HCT116 (cell line): ENCODE measurements at regions not wholly inside any gene's neighbourhood (a gene's known extent, or its start where the extent isn't known, plus 50 kb on each side); places are given as distances from the start of the nearest gene placed in this dataset.

Experiments used
- ATAC-seq: fragments of 200-7000 bp; cut with Tn5 transposase; 2 replicates; pipeline ENCODE4 v1.9.1; 2020; ENCODE audit warnings: mild to moderate bottlenecking, moderate library complexity
- BruUV-seq: library from RNA; stranded (reverse); fragments of 400-500 nt; replicated peaks from 2 replicates; lab custom pipeline; 2021; lab: Mats Ljungman, UMichigan
- CTCF ChIA-PET: fragments of 300-600 bp; sonication (Branson Sonifier 250); formaldehyde crosslinking; loops from one replicate; lab custom pipeline; 2021; ENCODE audit warnings: antibody characterized with exemption; lab: Charles Lee
- POLR2A ChIA-PET: fragments of 300-600, 350-600 bp; sonication (Branson Sonifier 250); formaldehyde crosslinking; loops from one replicate; lab custom pipeline; 2021; ENCODE audit warnings: antibody characterized with exemption; lab: Charles Lee
- RAD21 ChIA-PET, 2 experiments: fragments of 300-600 bp; sonication (Branson Sonifier 250); formaldehyde crosslinking; loops; one replicate each; lab custom pipeline; 2023; ENCODE audit warnings: low total read pairs in 2 of 2; ENCODE audit not compliant: uncharacterized antibody in 2 of 2, unreplicated experiment in 2 of 2, low non-redundant PET in 1 of 2; lab: Charles Lee
- DNase-seq: peaks from one replicate; pipeline ENCODE4 v3.0.0-alpha.2; 2010; ENCODE audit warnings: low read depth, low spot score
- H2AFZ ChIP-seq: fragments of 200-600 bp; shearing (Covaris generic), sonication (generic); 2 replicates; pipeline ENCODE4 v1.6.1; 2017; ENCODE audit warnings: low read depth, mixed run types, mixed read lengths, antibody characterized with exemption, low read length; ENCODE audit not compliant: poor library complexity, severe bottlenecking
- H3K27ac ChIP-seq: 2 replicates; pipeline ENCODE4 v1.5.1; 2012; ENCODE audit warnings: low read depth, low read length
- H3K27me3 ChIP-seq: fragments of 200-600 bp; sonication (generic); 2 replicates; pipeline ENCODE4 v1.6.1; 2016; ENCODE audit warnings: mixed run types, low read length, mixed read lengths; ENCODE audit not compliant: insufficient read depth
- H3K36me3 ChIP-seq, 2 experiments: fragments of 200-500 bp in 1 of 2; fragments of 200-600 bp in 1 of 2; sonication (Bioruptor generic) in 1 of 2; sonication (generic) in 1 of 2; 2 replicates each; pipeline versions ENCODE4 v1.5.1 to v1.6.1; 2014 to 2016; ENCODE audit warnings: low read length in 2 of 2, inconsistent platforms in 1 of 2, mixed read lengths in 1 of 2, mixed run types in 1 of 2; ENCODE audit not compliant: insufficient read depth in 2 of 2, control insufficient read depth in 1 of 2
- H3K4me1 ChIP-seq, 2 experiments: fragments of 200-600 bp in 1 of 2; sonication (generic) in 1 of 2; 2 replicates each; pipeline versions ENCODE4 v1.5.1 to v1.6.1; 2012 to 2017; ENCODE audit warnings: low read length in 2 of 2, inconsistent platforms in 1 of 2, mild to moderate bottlenecking in 1 of 2, mixed read lengths in 1 of 2, mixed run types in 1 of 2, moderate library complexity in 1 of 2; ENCODE audit not compliant: insufficient read depth in 2 of 2, control insufficient read depth in 1 of 2
- H3K4me2 ChIP-seq: fragments of 200-600 bp; sonication (generic); 2 replicates; pipeline ENCODE4 v1.6.1; 2017; ENCODE audit warnings: mixed run types, low read length, mixed read lengths
- H3K4me3 ChIP-seq, 2 experiments: fragments of 200-600 bp in 1 of 2; sonication (generic) in 1 of 2; replicated peaks in 1 of 2; 2 replicates each; pipeline ENCODE4 v1.5.1; 2011 to 2016; ENCODE audit warnings: low read length in 2 of 2, control low read depth in 1 of 2, low read depth in 1 of 2, mild to moderate bottlenecking in 1 of 2, mixed read lengths in 1 of 2, mixed run types in 1 of 2
- H3K79me2 ChIP-seq: fragments of 200-600 bp; sonication (generic); 2 replicates; pipeline ENCODE4 v1.6.1; 2017; ENCODE audit warnings: mild to moderate bottlenecking, mixed run types, low read length, moderate library complexity, mixed read lengths; ENCODE audit not compliant: insufficient read depth
- H3K9ac ChIP-seq: fragments of 200-600 bp; sonication (generic); 2 replicates; pipeline ENCODE4 v1.6.1; 2016; ENCODE audit warnings: low read length, mixed read lengths
- H3K9me2 ChIP-seq: fragments of 200-600 bp; sonication (generic), shearing (Covaris generic); 2 replicates; pipeline ENCODE4 v1.6.1; 2017; ENCODE audit warnings: mixed run types, mild to moderate bottlenecking, moderate library complexity; ENCODE audit not compliant: insufficient read depth
- H3K9me3 ChIP-seq, 2 experiments: fragments of 200-500 bp in 1 of 2; fragments of 200-600 bp in 1 of 2; sonication (Bioruptor generic) in 1 of 2; sonication (generic) in 1 of 2; 2 replicates each; pipeline ENCODE4 v1.6.1; 2014 to 2017; ENCODE audit warnings: low read length in 2 of 2, mixed read lengths in 2 of 2, inconsistent platforms in 1 of 2, low read depth in 1 of 2, mild to moderate bottlenecking in 1 of 2, mixed run types in 1 of 2, moderate library complexity in 1 of 2; ENCODE audit not compliant: control insufficient read depth in 1 of 2, insufficient read depth in 1 of 2
- H4K20me1 ChIP-seq: fragments of 200-600 bp; sonication (generic), shearing (Covaris generic); 2 replicates; pipeline ENCODE4 v1.6.1; 2017; ENCODE audit warnings: mixed run types, mild to moderate bottlenecking, moderate library complexity; ENCODE audit not compliant: insufficient read depth
- CTCF ChIP-seq, 3 experiments: fragments of 200-600 bp in 1 of 3; sonication (generic) in 1 of 3; IDR thresholded peaks in 2 of 3; conservative IDR thresholded peaks in 1 of 3; 2 replicates each; pipeline ENCODE4 v1.5.1; 2012 to 2017; ENCODE audit warnings: low read depth in 2 of 3, low read length in 2 of 3, antibody characterized with exemption in 1 of 3, borderline replicate concordance in 1 of 3, control low read depth in 1 of 3, mild to moderate bottlenecking in 1 of 3, mixed read lengths in 1 of 3, mixed run types in 1 of 3, moderate library complexity in 1 of 3; ENCODE audit not compliant: insufficient read depth in 1 of 3
- EGR1 ChIP-seq: IDR thresholded peaks from 2 replicates; pipeline ENCODE4 v1.6.1; 2012; ENCODE audit warnings: low read depth
- ELF1 ChIP-seq: IDR thresholded peaks from 2 replicates; pipeline ENCODE4 v1.6.1; 2012; ENCODE audit warnings: low read depth, borderline replicate concordance
- EZH2 ChIP-seq: fragments of 200-600 bp; sonication (generic); IDR thresholded peaks from 2 replicates; pipeline ENCODE4 v1.6.1; 2017; ENCODE audit warnings: antibody characterized with exemption, mixed run types
- JUND ChIP-seq: IDR thresholded peaks from 2 replicates; pipeline ENCODE4 v1.6.1; 2012
- MAX ChIP-seq: IDR thresholded peaks from 2 replicates; pipeline ENCODE4 v1.6.1; 2012
- POLR2A ChIP-seq: IDR thresholded peaks from 2 replicates; pipeline ENCODE4 v1.7.0; 2011; ENCODE audit warnings: borderline replicate concordance; ENCODE audit not compliant: insufficient read depth, insufficient read length; ENCODE audit errors: extremely low read depth
- POLR2AphosphoS5 ChIP-seq: IDR thresholded peaks from 2 replicates; pipeline ENCODE4 v1.6.1; 2011; ENCODE audit warnings: mild to moderate bottlenecking, low read depth, low read length, moderate library complexity
- REST ChIP-seq: IDR thresholded peaks from 2 replicates; pipeline ENCODE4 v1.6.1; 2012; ENCODE audit warnings: low read depth
- SIN3A ChIP-seq: IDR thresholded peaks from 2 replicates; pipeline ENCODE4 v1.6.1; 2012; ENCODE audit warnings: low read depth
- SP1 ChIP-seq: IDR thresholded peaks from 2 replicates; pipeline ENCODE4 v1.6.1; 2012; ENCODE audit warnings: low read depth
- SRF ChIP-seq: IDR thresholded peaks from 2 replicates; pipeline ENCODE4 v1.6.1; 2012; ENCODE audit warnings: low read depth
- TCF7L2 ChIP-seq: IDR thresholded peaks from 2 replicates; pipeline ENCODE4 v1.7.0; 2011; ENCODE audit warnings: borderline replicate concordance, inconsistent platforms; ENCODE audit not compliant: insufficient read depth, insufficient read length; ENCODE audit errors: extremely low read depth
- YY1 ChIP-seq: IDR thresholded peaks from 2 replicates; pipeline ENCODE4 v1.6.1; 2011; ENCODE audit warnings: low read length, low read depth, moderate library complexity, mild to moderate bottlenecking; ENCODE audit not compliant: insufficient replicate concordance; ENCODE audit errors: extremely low read depth
- ZNF274 ChIP-seq: fragments of 200-500 bp; sonication (Bioruptor generic); IDR thresholded peaks from 2 replicates; pipeline ENCODE4 v1.6.1; 2014; ENCODE audit warnings: mild to moderate bottlenecking, low read depth, low read length, inconsistent platforms
- intact Hi-C: fragments of 100-400 bp; cut with micrococcal nuclease; formaldehyde crosslinking; loops from 2 replicates; pipeline ENCODE4 v1.10.0; 2022

- no TSS peak for BruUV-seq
- H3K27me3 ChIP-seq = no peaks in the 10 kb centered on the region
- ChIA-PET POLR2A (no interaction called here), RAD21 (no interaction called here), CTCF (interaction anchor here (0.7 kb wide), 1 partner anchor 24 kb away, joined by 4 read pairs; no protein-coding TSS in a partner anchor)
- ATAC-seq (no peak), DNase-seq (no peak)
- no peaks in the 10 kb centered on the region for H3K79me2 ChIP-seq
- H3K4me2 ChIP-seq = no peak overlapping the region
- no peak overlapping the region for H3K4me3 ChIP-seq
- no peaks in the 10 kb centered on the region for H3K36me3 ChIP-seq
- H3K4me1 ChIP-seq = peaks cover 0 to 7% of the 10 kb centered on the region in 2 experiments; a peak in 2 of 4 replicates
- TF ChIP-seq JUND (no peak), YY1 (no peak), MAX (no peak), SP1 (no peak), EZH2 (no peak), CTCF (IDR thresholded peaks at IDR 0.05 in 2 of 3, conservative IDR thresholded peaks at IDR 0.05 in 1 of 3; ENCODE audit: borderline replicate concordance in 1 of 3, insufficient read depth in 1 of 3, low read depth in 2 of 3, low read length in 2 of 3) (no peak), POLR2AphosphoS5 (no peak), REST (no peak), TCF7L2 (no peak), SIN3A (no peak), ZNF274 (no peak), SRF (no peak), EGR1 (no peak), ELF1 (no peak), POLR2A (no peak)
- no peaks in the 10 kb centered on the region for H3K9me2 ChIP-seq
- no peaks in the 10 kb centered on the region for H3K9me3 ChIP-seq
- H4K20me1 ChIP-seq = no peaks in the 10 kb centered on the region
- no peak overlapping the region for H2AFZ ChIP-seq
- no peak overlapping the region for H3K9ac ChIP-seq
- no peak overlapping the region for H3K27ac ChIP-seq
- intact Hi-C loops = no loop called here
Measured at GRCh38 chr7:54701982-54702381, 57.0 kb downstream of the SEC61G start.
